ENCODE measurements at regions not wholly inside any gene's neighbourhood (a gene's known extent, or its start where the extent isn't known, plus 50 kb on each side); places are given as distances from the start of the nearest gene placed in this dataset.

DNA sequence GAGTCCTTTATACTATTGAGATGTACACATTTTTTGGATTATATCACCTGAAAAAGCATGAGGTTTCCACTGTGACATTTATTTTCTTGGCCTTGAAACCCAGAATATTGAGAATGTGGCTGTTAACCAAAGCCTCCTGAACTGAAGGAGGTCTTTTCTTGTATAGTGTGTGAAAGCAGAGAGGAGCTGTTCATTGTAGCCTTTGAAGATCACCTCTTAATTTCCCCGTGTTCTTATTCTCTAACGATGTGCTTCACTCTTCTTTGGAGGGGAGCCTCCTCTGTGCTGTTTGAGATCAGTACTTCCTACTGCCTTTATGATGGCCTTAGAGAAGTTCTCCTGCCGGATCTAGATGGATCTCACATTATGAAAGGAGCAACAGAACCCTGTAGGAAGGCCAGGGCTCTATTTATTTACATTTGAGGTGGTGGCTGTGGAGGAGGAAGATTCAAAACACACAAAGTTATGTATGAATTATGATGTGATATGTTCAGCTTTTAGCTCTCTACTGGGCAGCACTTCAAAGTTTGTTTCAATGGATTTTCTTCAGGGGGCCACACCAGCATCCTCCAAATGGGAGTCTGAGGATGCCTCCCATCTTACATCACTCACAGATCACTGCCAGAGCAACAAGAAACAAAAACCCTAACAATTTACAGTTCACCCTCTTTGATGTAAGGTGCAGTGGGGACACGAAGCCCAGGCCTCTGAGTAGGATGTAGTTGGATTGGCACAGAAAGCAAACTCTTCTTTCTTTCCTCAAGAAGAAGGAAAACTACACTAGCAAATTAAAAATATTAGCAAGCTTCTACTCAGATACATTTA, 322.3 kb downstream of the DLEU7 start:
- no peak overlapping the region for H2AFZ ChIP-seq (ENCODE audit: low read depth, low read length)
- no peaks in the 10 kb centered on the region for H3K79me2 ChIP-seq (ENCODE audit: insufficient read depth, low read length)
- no peaks in the 10 kb centered on the region for H3K36me3 ChIP-seq (ENCODE audit: insufficient read depth, low read length)
- H3K27ac ChIP-seq (ENCODE audit: low read length), result no peak overlapping the region
- TF ChIP-seq EZH2 (IDR thresholded peaks at IDR 0.05; ENCODE audit: borderline replicate concordance, low read depth, low read length, severe bottlenecking), result no peak
- TF ChIP-seq, protein P1, sequence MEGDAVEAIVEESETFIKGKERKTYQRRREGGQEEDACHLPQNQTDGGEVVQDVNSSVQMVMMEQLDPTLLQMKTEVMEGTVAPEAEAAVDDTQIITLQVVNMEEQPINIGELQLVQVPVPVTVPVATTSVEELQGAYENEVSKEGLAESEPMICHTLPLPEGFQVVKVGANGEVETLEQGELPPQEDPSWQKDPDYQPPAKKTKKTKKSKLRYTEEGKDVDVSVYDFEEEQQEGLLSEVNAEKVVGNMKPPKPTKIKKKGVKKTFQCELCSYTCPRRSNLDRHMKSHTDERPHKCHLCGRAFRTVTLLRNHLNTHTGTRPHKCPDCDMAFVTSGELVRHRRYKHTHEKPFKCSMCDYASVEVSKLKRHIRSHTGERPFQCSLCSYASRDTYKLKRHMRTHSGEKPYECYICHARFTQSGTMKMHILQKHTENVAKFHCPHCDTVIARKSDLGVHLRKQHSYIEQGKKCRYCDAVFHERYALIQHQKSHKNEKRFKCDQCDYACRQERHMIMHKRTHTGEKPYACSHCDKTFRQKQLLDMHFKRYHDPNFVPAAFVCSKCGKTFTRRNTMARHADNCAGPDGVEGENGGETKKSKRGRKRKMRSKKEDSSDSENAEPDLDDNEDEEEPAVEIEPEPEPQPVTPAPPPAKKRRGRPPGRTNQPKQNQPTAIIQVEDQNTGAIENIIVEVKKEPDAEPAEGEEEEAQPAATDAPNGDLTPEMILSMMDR (IDR thresholded peaks at IDR 0.05; ENCODE audit: borderline replicate concordance, extremely low read depth, low read length, poor library complexity, severe bottlenecking), result no peak
- no peaks in the 10 kb centered on the region for H3K9me3 ChIP-seq (ENCODE audit: insufficient read depth, low read length, severe bottlenecking)
- ATAC-seq (ENCODE audit: insufficient read depth, low read depth) (no peak; the same call in 2 of the 3 replicates), DNase-seq (no peak)
- H3K4me1 ChIP-seq (ENCODE audit: insufficient read depth, low read length), result peaks cover 20% of the 10 kb centered on the region
- H3K9ac ChIP-seq (ENCODE audit: low read depth, low read length), result no peak overlapping the region
- no peaks in the 10 kb centered on the region for H3K27me3 ChIP-seq (ENCODE audit: insufficient read depth, low read length, poor library complexity)
- H3K4me2 ChIP-seq (ENCODE audit: insufficient read depth, low read length), result no peak overlapping the region
- no peaks in the 10 kb centered on the region for H4K20me1 ChIP-seq (ENCODE audit: insufficient read depth, low read length)
- H3K4me3 ChIP-seq (ENCODE audit: low read depth in 1 of 2, low read length in 2 of 2), result no peak overlapping the region

DNA sequence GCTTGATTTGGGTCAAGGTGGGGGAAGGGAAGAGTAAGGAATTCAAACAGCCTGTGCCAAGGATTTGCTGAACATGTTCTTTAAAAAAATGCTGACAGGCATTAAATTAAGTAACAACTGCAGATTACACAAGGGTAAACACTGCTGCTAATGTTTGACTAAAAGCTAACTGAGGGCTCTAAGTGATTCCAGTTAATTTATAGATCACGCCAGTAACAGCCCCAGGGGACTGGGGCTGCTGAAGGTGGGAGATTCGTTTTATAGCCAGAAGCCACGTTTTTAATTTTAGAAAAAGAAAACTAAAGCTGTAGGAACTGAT, 321.7 kb downstream of the DLEU7 start:
- H3K9ac ChIP-seq (ENCODE audit: low read depth, low read length), result no peak overlapping the region
- H3K27me3 ChIP-seq (ENCODE audit: insufficient read depth, low read length, poor library complexity), result no peaks in the 10 kb centered on the region
- H3K79me2 ChIP-seq (ENCODE audit: insufficient read depth, low read length), result no peaks in the 10 kb centered on the region
- H3K4me1 ChIP-seq (ENCODE audit: insufficient read depth, low read length), result peaks cover 26% of the 10 kb centered on the region
- DNase-seq (no peak), ATAC-seq (ENCODE audit: insufficient read depth, low read depth) (no peak)
- H3K27ac ChIP-seq (ENCODE audit: low read length), result no peak overlapping the region; the same call in 1 of the 2 replicates
- no peaks in the 10 kb centered on the region for H3K9me3 ChIP-seq (ENCODE audit: insufficient read depth, low read length, severe bottlenecking)
- no peaks in the 10 kb centered on the region for H4K20me1 ChIP-seq (ENCODE audit: insufficient read depth, low read length)
- no peaks in the 10 kb centered on the region for H3K36me3 ChIP-seq (ENCODE audit: insufficient read depth, low read length)
- H3K4me2 ChIP-seq (ENCODE audit: insufficient read depth, low read length), result no peak overlapping the region
- H3K4me3 ChIP-seq (ENCODE audit: low read depth in 1 of 2, low read length in 2 of 2), result no peak overlapping the region
- H2AFZ ChIP-seq (ENCODE audit: low read depth, low read length), result no peak overlapping the region
- TF ChIP-seq EZH2 (IDR thresholded peaks at IDR 0.05; ENCODE audit: borderline replicate concordance, low read depth, low read length, severe bottlenecking), result no peak
- TF ChIP-seq, protein P1 (IDR thresholded peaks at IDR 0.05; ENCODE audit: borderline replicate concordance, extremely low read depth, low read length, poor library complexity, severe bottlenecking), result no peak

DNA sequence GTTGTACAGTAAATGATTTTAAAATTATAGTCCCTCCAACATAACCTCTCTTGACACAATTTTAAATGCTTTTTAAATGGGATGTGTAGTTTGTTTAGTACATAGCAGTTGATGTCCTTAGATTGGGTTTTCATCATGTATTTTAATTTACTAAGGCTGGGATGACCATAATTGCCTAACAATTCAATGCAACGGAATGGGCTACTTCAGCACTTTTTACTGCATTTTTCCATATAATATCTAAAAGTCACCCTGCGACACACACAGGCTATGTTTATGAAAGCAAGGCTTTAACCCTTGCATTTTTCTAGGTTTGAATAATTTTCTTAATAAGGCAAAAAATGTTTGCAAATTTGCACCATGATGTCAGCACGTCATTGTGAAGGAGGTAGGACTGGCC, 321.0 kb downstream of the DLEU7 start:
- no peak overlapping the region for H3K9ac ChIP-seq (ENCODE audit: low read depth, low read length)
- no peaks in the 10 kb centered on the region for H3K27me3 ChIP-seq (ENCODE audit: insufficient read depth, low read length, poor library complexity)
- H2AFZ ChIP-seq (ENCODE audit: low read depth, low read length), result no peak overlapping the region
- DNase-seq (no peak), ATAC-seq (ENCODE audit: insufficient read depth, low read depth) (no peak)
- H3K36me3 ChIP-seq (ENCODE audit: insufficient read depth, low read length), result no peaks in the 10 kb centered on the region
- H3K27ac ChIP-seq (ENCODE audit: low read length), result no peak overlapping the region
- no peaks in the 10 kb centered on the region for H4K20me1 ChIP-seq (ENCODE audit: insufficient read depth, low read length)
- no peak for TF ChIP-seq EZH2 (IDR thresholded peaks at IDR 0.05; ENCODE audit: borderline replicate concordance, low read depth, low read length, severe bottlenecking)
- TF ChIP-seq, protein P1 (IDR thresholded peaks at IDR 0.05; ENCODE audit: borderline replicate concordance, extremely low read depth, low read length, poor library complexity, severe bottlenecking), result no peak
- peaks cover 33% of the 10 kb centered on the region for H3K4me1 ChIP-seq (ENCODE audit: insufficient read depth, low read length)
- H3K4me3 ChIP-seq (ENCODE audit: low read depth in 1 of 2, low read length in 2 of 2), result no peak overlapping the region
- H3K4me2 ChIP-seq (ENCODE audit: insufficient read depth, low read length), result no peak overlapping the region
- H3K9me3 ChIP-seq (ENCODE audit: insufficient read depth, low read length, severe bottlenecking), result no peaks in the 10 kb centered on the region
- H3K79me2 ChIP-seq (ENCODE audit: insufficient read depth, low read length), result no peaks in the 10 kb centered on the region
